ENCODE measurements at regions not wholly inside any gene's neighbourhood (a gene's known extent, or its start where the extent isn't known, plus 50 kb on each side); places are given as distances from the start of the nearest gene placed in this dataset.
A peak's percentile ranks its signal among the peaks of the same experiment; 100 is the strongest.
"Not testable (repeated sequence)": the region's sequence is repeated elsewhere in the genome, so short reads cannot be mapped to it uniquely, and the experiment has no call there.

DNA sequence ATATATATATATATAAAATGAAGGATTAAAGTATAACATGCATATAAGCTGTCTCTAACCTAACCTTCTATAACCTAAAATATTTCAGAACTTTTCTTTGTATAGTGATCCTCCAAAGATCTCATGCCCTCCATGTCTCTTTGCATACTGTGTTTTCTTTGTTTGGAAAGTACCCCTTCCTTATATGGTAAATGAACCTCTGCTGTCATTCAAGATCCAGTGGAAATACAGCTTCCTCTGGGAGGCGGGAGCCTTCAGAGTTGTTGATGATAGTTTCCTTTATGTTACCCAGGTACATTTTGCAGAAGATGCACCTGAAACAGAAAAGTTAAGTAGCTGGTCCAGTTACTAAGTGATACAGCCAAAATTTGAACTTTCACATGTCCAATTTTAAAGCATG lies 233.3 kb upstream of the FOXP2 start:
- DNase-seq: no peak

DNA sequence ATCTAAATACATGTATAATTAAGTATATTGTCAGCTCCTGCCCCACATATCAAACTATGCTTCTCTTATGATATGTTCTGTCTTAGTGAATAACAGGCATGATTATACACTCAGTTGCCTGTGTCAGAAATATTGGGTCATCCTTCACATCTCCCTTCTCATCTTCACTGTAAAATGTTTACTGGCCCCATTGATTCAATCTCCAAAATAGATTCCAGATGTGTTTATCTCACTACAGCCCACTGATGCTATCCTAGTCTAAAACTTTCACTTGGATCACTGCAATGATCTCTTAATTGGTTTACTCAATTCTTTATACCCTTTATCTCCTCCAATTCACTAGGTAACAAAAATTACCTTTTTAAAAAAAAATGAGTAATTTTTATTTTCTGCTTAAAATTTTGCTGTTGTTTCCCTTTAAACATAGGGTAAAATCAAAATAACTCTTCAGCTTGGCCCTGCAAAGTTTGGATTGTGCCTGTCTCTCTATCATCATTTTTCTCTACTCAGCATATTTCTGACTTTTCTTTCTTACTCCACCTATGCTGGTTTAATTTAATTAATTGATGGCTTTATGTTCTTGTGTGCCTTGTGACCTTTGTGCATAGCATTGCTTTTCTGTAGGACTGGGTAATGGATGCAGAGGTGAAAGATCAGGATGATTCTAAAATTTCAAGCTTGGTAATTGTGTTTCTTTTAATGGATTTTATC lies 233.9 kb upstream of the FOXP2 start:
- no peak for DNase-seq

DNA sequence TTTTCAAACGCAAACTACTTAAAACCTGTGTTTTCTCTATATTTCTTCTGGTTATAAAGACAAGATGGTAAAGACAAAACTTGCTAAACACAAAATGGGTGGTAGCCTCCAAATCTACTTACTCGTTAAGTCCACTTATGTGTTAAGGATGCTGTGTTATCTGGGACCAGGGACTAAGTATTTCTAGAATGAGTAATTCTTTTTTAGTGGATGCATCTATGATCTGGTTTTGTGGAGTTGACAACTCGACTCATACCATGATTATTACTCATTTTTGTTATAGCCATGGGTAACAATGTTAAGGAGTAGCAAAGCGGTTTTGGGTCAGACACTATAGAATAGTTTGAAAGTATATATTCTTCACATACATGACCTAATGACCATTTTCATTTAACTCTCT lies 239.5 kb upstream of the FOXP2 start:
- DNase-seq: no peak

GRCh38 chr7:114173170-114173890 lies 241.3 kb upstream of the FOXP2 start:
- DNase-seq: no peak

DNA sequence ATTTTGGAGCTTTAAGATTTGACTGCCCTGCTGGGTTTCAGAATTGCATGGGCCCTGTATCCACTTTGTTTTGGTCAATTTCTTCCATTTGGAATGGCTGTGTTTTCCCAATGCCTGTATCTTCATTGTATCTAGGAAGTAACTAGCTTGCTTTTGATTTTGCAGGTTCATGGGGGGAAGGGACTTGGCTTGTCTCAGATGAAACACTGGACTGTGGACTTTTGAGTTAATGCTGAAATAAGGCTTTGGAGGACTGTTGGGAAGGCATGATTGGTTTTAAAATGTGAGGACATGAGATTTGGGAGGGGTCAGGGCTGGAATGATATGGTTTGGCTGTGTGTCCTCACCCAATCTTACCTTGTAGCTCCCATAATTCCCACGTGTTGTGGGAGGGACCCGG lies 245.2 kb upstream of the FOXP2 start:
- DNase-seq: not testable (repeated sequence)

- peak in 2 of 51 donors; percentile 9 to 21 for DNase-seq
Measured at GRCh38 chr7:114160925-114161324, 242.1 kb upstream of the PPP1R3A start.

- DNase-seq: no peak
Measured at GRCh38 chr7:114158854-114159253, 240.0 kb upstream of the PPP1R3A start.

DNA sequence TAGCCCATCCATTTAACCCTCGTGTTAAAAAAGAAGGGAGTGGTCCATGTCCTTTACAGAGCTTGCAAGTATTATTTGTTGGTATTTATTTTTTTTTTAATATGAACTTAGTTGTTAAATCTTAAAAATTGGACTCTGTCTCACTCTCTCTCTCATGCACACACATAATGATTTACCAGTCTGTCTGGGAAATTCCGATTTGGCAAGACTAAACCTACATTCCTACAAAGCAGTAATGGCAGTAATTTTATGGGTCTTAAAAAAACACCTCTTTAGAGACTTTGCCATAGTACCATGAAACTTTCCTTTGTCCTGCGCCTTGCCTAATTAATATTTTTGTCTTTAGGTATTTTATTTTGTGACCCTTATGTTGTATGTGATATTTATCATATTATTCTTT lies 239.5 kb upstream of the PPP1R3A start:
- DNase-seq: no peak

GRCh38 chr7:114156178-114156577 lies 237.4 kb upstream of the PPP1R3A start:
- DNase-seq: no peak

DNA sequence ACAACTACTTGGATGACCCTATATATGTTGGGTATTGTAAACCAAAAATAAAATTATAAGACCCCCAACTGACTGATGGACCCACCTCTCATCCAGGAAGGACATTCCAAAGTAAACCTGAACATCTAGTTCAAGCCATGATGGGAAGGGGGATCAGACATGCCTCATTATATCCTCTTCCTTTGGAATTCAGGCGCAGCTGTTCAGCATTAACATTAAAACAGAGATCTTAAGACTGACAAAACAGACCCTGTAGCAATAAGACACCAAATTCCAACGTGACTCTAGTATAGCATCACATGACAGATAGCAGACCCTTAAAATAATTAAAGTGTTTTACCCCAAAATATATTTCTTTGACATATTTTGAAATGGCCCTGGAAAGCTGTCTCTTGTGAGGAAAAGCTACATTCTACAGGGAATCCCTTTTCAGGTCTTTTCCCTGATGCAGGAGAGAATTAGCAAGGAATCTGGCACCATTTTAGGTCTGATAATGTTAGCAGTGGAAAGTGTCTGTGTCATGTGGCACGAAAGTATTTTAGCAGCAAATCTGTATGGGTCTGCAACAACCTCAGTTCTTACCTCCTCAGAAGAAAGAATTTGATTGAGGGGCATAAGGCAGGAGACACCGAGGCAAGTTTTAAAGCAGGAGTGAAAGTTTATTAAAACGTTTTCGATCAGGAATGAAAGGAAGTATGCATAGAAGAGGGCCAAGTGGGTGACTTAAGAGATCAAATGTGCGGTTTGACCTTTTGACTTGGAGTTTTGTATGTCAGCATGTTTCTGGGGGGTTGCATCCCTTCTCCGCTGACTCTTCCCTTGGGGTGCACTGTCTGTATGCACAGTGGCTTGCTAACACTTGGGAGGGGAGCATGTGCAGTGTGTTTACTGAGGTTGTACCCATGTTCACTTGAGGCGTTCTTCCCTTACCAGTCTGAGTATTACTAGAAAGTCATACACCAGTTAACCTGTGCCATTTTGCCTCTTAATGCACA lies 236.6 kb upstream of the PPP1R3A start:
- no peak for DNase-seq

DNA sequence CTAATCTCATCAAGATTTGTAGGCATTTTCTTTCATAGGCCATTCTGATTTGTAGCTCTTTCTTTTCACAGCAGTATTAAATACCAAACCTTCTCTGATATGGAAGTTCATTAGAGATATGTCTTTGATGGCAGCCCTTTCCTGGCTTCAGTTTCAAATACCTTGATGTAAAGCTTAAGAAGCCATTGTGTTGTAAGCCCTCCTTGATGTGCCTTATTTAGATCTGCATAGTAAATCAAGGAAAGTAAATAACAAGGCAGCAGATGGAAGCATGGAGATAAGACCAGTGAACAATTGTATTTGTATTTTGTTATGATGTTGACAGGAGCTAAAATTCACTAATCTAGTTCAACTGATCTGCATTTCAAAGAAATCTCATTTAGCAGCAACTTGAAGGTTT lies 234.9 kb upstream of the PPP1R3A start:
- DNase-seq: no peak

GRCh38 chr7:114152314-114152938 lies 233.6 kb upstream of the PPP1R3A start:
- no peak for DNase-seq

- no peak for DNase-seq
Measured at GRCh38 chr7:114151777-114152176, 233.0 kb upstream of the PPP1R3A start.

- no peak for DNase-seq
Measured at GRCh38 chr7:114150689-114151088, 231.9 kb upstream of the PPP1R3A start.

DNA sequence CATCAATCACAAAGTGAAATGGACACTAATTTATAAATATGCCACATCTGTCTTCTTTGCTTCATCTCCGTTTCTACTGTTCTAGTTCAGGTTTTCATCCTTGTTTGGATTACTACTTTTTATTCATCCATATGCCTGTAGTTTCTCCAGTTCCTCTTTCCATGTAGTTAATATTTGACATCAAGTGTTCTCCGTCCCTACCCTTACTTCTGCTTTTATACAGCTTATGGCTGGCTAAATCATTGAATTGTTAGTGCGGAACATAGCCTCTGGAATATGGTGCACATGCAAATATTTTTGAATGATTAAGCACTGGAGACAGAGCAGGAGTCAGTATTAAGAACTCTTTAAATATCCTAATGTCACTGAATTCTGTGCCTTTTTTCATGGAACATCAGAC lies 230.0 kb upstream of the PPP1R3A start:
- DNase-seq: no peak

DNA sequence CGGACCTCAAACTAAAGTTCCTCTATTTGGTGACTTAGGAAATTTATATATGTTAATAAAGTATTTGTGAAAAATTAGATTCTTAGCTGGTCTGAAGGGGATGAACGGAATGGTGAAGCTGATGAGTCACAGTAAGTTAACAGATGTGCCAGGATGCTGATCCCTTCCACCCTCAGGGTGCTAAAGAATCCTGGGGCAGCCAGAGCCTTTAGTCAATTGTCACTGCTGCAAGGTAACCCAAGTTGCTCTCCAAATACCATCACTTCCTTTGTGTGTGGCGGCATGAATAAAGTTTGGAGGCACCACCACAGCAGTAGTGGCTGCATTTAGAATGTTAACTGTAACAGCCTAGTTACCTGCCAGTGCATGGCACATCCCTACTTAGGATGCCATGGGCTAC lies 222.6 kb upstream of the PPP1R3A start:
- no peak for DNase-seq

- DNase-seq: no peak
Measured at GRCh38 chr7:114140561-114140960, 221.8 kb upstream of the PPP1R3A start.

- not testable (repeated sequence) for DNase-seq
Measured at GRCh38 chr7:114139690-114140089, 220.9 kb upstream of the PPP1R3A start.

DNA sequence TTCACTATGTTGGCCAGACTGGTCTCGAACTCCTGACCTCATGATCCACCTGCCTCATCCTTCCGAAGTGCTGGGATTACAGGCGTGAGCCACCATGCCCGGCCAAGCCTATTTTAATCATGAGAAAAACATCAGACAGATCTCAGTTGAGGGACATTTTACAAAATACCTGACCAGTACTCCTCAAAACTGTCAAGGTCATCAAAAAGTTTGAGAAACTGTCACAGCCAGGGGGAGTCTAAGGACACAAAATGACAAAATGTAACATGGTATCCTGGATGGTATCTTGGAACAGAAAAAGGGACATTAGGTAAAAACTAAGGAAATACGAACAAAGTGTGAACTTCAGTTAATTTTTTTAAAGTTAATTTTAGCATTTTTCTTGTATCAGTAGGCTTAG lies 219.8 kb upstream of the PPP1R3A start:
- no peak for DNase-seq

DNA sequence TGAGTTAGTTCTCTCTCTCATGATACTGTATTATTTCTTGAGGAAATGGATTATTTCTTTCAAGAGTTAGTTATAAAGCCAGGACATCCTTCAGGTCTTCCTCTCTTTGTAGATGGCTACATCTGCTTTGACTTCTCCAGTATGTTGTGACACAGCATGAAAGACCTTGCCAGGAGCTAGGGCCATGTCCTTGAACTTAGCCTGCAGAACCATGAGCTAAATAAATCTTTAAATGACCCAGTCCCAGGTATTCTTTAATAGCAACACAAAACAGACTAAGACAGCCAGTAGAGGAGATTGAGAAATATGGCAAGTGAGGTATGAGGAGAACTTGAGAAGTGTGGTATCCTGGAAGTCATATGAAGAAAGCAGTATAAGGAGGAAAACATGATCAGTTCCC lies 214.9 kb upstream of the PPP1R3A start:
- DNase-seq: no peak

- no peak for DNase-seq
Measured at GRCh38 chr7:114130866-114131265, 212.1 kb upstream of the PPP1R3A start.

- DNase-seq: no peak
Measured at GRCh38 chr7:114128880-114129279, 210.1 kb upstream of the PPP1R3A start.

All from hypothalamus (tissue), 51 donors.